Aorta (tissue), 5 donors: ENCODE measurements at regions not wholly inside any gene's neighbourhood (a gene's known extent, or its start where the extent isn't known, plus 50 kb on each side); places are given as distances from the start of the nearest gene placed in this dataset.

Experiments
- ATAC-seq: fragments of 200-7000 bp; cut with Tn5 transposase; one replicate; pipeline ENCODE4 v1.9.1; 2022; ENCODE audit warnings: moderate library complexity; ENCODE audit not compliant: low FRiP score
- DNase-seq, 2 donors: peaks; one replicate each; pipeline ENCODE4 v3.0.0-alpha.2; 2020
- H3K27ac ChIP-seq, 2 donors: one replicate each; pipeline ENCODE4 v1.5.1; 2013; ENCODE audit warnings: low read length in 2 of 2, mild to moderate bottlenecking in 2 of 2, moderate library complexity in 2 of 2, control low read depth in 1 of 2, inconsistent platforms in 1 of 2, low read depth in 1 of 2
- H3K27me3 ChIP-seq, 2 donors: one replicate each; pipeline ENCODE4 v1.6.1; 2013; ENCODE audit warnings: control low read depth in 1 of 2, low read length in 1 of 2, mild to moderate bottlenecking in 1 of 2, moderate library complexity in 1 of 2; ENCODE audit not compliant: insufficient read depth in 2 of 2, control insufficient read depth in 1 of 2
- H3K36me3 ChIP-seq, 2 donors: one replicate each; pipeline ENCODE4 v1.6.1; 2013; ENCODE audit warnings: control low read depth in 1 of 2, low read length in 1 of 2, mild to moderate bottlenecking in 1 of 2; ENCODE audit not compliant: insufficient read depth in 2 of 2, control insufficient read depth in 1 of 2
- H3K4me1 ChIP-seq, 2 donors: one replicate each; pipeline ENCODE4 v1.6.1; 2013; ENCODE audit warnings: low read length in 2 of 2, control low read depth in 1 of 2, mild to moderate bottlenecking in 1 of 2, moderate library complexity in 1 of 2; ENCODE audit not compliant: insufficient read depth in 2 of 2, control insufficient read depth in 1 of 2
- H3K4me3 ChIP-seq, 2 donors: one replicate each; pipeline ENCODE4 v1.5.1; 2013; ENCODE audit warnings: low read length in 2 of 2, control low read depth in 1 of 2, mild to moderate bottlenecking in 1 of 2
- H3K9me3 ChIP-seq: one replicate; pipeline ENCODE4 v1.6.1; 2013; ENCODE audit warnings: mild to moderate bottlenecking, low read length; ENCODE audit not compliant: control insufficient read depth
- WGBS, 2 donors: extraction: QIAGEN DNeasy Blood & Tissue Kit; methylation state at CpG; one replicate each; pipeline ENCODE4 v1.1.7; 2013; 5-methylcytosine and 5-hydroxymethylcytosine counted together
- intact Hi-C, 2 donors: fragments of 100-400 bp; cut with DNase I; formaldehyde crosslinking; loops; one replicate each; pipeline versions ENCODE4 v1.14.2 to v1.15.0; 2022
- donor health status: healthy with polysubstance abuse.
- donor health status: Bipolar disorder and iron deficiency.
- donor health status: DM: no; HTN: no; CAD: no.
- donor health status: DM: no; HTN: no; CAD: no.
- donor health status: DM: yes; HTN: yes; CAD: no.

GRCh38 chr7:19305698-19306097 lies 160.5 kb upstream of the FERD3L start:
- H3K9me3 ChIP-seq, result no peaks in the 10 kb centered on the region
- H3K36me3 ChIP-seq, result no peaks in the 10 kb centered on the region
- DNase-seq, result no peak
- no peaks in the 10 kb centered on the region for H3K4me1 ChIP-seq
- no peak for ATAC-seq
- WGBS, 2 donors, result 57 to 71% methylated on average over 2 of the region's 2 CpGs
- intact Hi-C loops, result no loop called here
- no peak overlapping the region for H3K4me3 ChIP-seq
- H3K27me3 ChIP-seq, result peaks cover 0 to 2% of the 10 kb centered on the region in 2 donors
- H3K27ac ChIP-seq, result no peak overlapping the region

- Histone ChIP-seq H3K9me3 (no peaks in the 10 kb centered on the region), H3K27me3 (no peaks in the 10 kb centered on the region), H3K36me3 (no peaks in the 10 kb centered on the region), H3K27ac (no peak overlapping the region), H3K4me1 (no peaks in the 10 kb centered on the region), H3K4me3 (no peak overlapping the region)
- intact Hi-C loops, result no loop called here
- ATAC-seq (no peak), DNase-seq (no peak)
- 92 to 93% methylated on average over 4 of the region's 4 CpGs for WGBS, 2 donors
Observed at GRCh38 chr7:19304086-19304485, 158.9 kb upstream of the FERD3L start.

GRCh38 chr7:19302731-19303130 lies 157.5 kb upstream of the FERD3L start:
- intact Hi-C loops, result no loop called here
- Histone ChIP-seq H3K36me3 (no peaks in the 10 kb centered on the region), H3K9me3 (no peaks in the 10 kb centered on the region), H3K4me3 (no peak overlapping the region), H3K27me3 (no peaks in the 10 kb centered on the region), H3K27ac (no peak overlapping the region), H3K4me1 (no peaks in the 10 kb centered on the region)
- DNase-seq (no peak), ATAC-seq (no peak)
- WGBS, 2 donors, result 92 to 100% methylated on average over 1 of the region's 1 CpG

GRCh38 chr7:19296617-19297016 lies 151.4 kb upstream of the FERD3L start:
- Histone ChIP-seq H3K4me3 (no peak overlapping the region), H3K27me3 (no peaks in the 10 kb centered on the region), H3K9me3 (no peaks in the 10 kb centered on the region), H3K27ac (no peak overlapping the region), H3K4me1 (no peaks in the 10 kb centered on the region), H3K36me3 (no peaks in the 10 kb centered on the region)
- ATAC-seq, result no peak
- 96% methylated on average over 2 of the region's 2 CpGs for WGBS, 2 donors
- intact Hi-C loops, result no loop called here
- DNase-seq, result peak in 1 of 2 donors; percentile 57

GRCh38 chr7:19295376-19295775 lies 150.2 kb upstream of the FERD3L start:
- H3K4me1 ChIP-seq, result no peaks in the 10 kb centered on the region
- H3K27ac ChIP-seq, result no peak overlapping the region
- DNase-seq, result no peak
- intact Hi-C loops, result no loop called here
- H3K9me3 ChIP-seq, result no peaks in the 10 kb centered on the region
- ATAC-seq, result no peak
- H3K36me3 ChIP-seq, result no peaks in the 10 kb centered on the region
- H3K27me3 ChIP-seq, result no peaks in the 10 kb centered on the region
- H3K4me3 ChIP-seq, result no peak overlapping the region
- WGBS, 2 donors, result 19 to 20% methylated on average over 5 of the region's 5 CpGs

- intact Hi-C loops, result no loop called here
- no peak overlapping the region for H3K27ac ChIP-seq
- no peak for ATAC-seq
- H3K9me3 ChIP-seq, result no peaks in the 10 kb centered on the region
- no peaks in the 10 kb centered on the region for H3K4me1 ChIP-seq
- H3K4me3 ChIP-seq, result no peak overlapping the region
- H3K27me3 ChIP-seq, result no peaks in the 10 kb centered on the region
- no peaks in the 10 kb centered on the region for H3K36me3 ChIP-seq
- DNase-seq, result no peak
- WGBS, 2 donors, result 15 to 29% methylated on average over 5 of the region's 5 CpGs
Observed at GRCh38 chr7:19294619-19295018, 149.4 kb upstream of the FERD3L start.

GRCh38 chr7:19293431-19293830 lies 148.2 kb upstream of the FERD3L start:
- intact Hi-C loops, result no loop called here
- 84 to 89% methylated on average over 3 of the region's 3 CpGs for WGBS, 2 donors
- no peak overlapping the region for H3K27ac ChIP-seq

GRCh38 chr7:19290968-19291367 lies 145.7 kb upstream of the FERD3L start:
- Histone ChIP-seq H3K27ac (no peak overlapping the region), H3K27me3 (no peaks in the 10 kb centered on the region), H3K4me1 (no peaks in the 10 kb centered on the region), H3K4me3 (no peak overlapping the region), H3K9me3 (no peaks in the 10 kb centered on the region), H3K36me3 (no peaks in the 10 kb centered on the region)
- intact Hi-C loops, result no loop called here
- DNase-seq (no peak), ATAC-seq (no peak)

More at GRCh38 chr7:19293431-19293830, 148.2 kb upstream of the FERD3L start:
- Histone ChIP-seq H3K4me1 (no peaks in the 10 kb centered on the region), H3K9me3 (no peaks in the 10 kb centered on the region), H3K27me3 (no peaks in the 10 kb centered on the region), H3K36me3 (no peaks in the 10 kb centered on the region), H3K4me3 (no peak overlapping the region)
- DNase-seq (no peak), ATAC-seq (no peak)

- Histone ChIP-seq H3K27ac (no peak overlapping the region), H3K9me3 (no peaks in the 10 kb centered on the region), H3K4me3 (no peak overlapping the region), H3K36me3 (no peaks in the 10 kb centered on the region), H3K27me3 (no peaks in the 10 kb centered on the region), H3K4me1 (no peaks in the 10 kb centered on the region)
- WGBS, 2 donors, result 90 to 100% methylated on average over 1 of the region's 1 CpG
- intact Hi-C loops, result no loop called here
- DNase-seq (no peak), ATAC-seq (no peak)
Observed at GRCh38 chr7:19290066-19290465, 144.8 kb upstream of the FERD3L start.
